Uterus (tissue), 3 donors: ENCODE measurements at regions not wholly inside any gene's neighbourhood (a gene's known extent, or its start where the extent isn't known, plus 50 kb on each side); places are given as distances from the start of the nearest gene placed in this dataset.

Experiments used
- DNase-seq, 2 donors: peaks; one replicate each; pipeline ENCODE4 v3.0.0-alpha.2; 2019 to 2020
- H3K27ac ChIP-seq, 2 donors: fragments of 200-600 bp; sonication (generic); 1 replicate in 1 of 2; 2 replicates in 1 of 2; pipeline ENCODE4 v1.5.1; 2016 to 2018
- H3K27me3 ChIP-seq, 2 donors: fragments of 200-600 bp; sonication (generic); one replicate each; pipeline ENCODE4 v1.5.1; 2018 to 2019; ENCODE audit warnings: control low read depth in 1 of 2
- H3K36me3 ChIP-seq, 2 donors: fragments of 200-600 bp; sonication (generic); one replicate each; pipeline ENCODE4 v1.5.1; 2019; ENCODE audit warnings: control low read depth in 1 of 2
- H3K4me1 ChIP-seq, 2 donors: fragments of 200-600 bp; sonication (generic); one replicate each; pipeline ENCODE4 v1.5.1; 2018 to 2019; ENCODE audit warnings: control low read depth in 1 of 2
- H3K4me3 ChIP-seq, 2 donors: fragments of 200-600 bp; sonication (generic); 1 replicate in 1 of 2; 2 replicates in 1 of 2; pipeline ENCODE4 v1.5.1; 2018 to 2019; ENCODE audit warnings: mild to moderate bottlenecking in 1 of 2
- H3K9me3 ChIP-seq, 2 donors: fragments of 200-600 bp; sonication (generic); one replicate each; pipeline ENCODE4 v1.5.1; 2019; ENCODE audit warnings: control low read depth in 1 of 2
- POLR2A ChIP-seq, 2 donors: fragments of 450-650 bp; IDR thresholded peaks; one replicate each; pipeline ENCODE4 v1.6.1; 2016; ENCODE audit warnings: antibody characterized with exemption in 2 of 2, mild to moderate bottlenecking in 1 of 2, moderate library complexity in 1 of 2
- intact Hi-C: fragments of 100-400 bp; cut with DNase I; formaldehyde crosslinking; loops from one replicate; pipeline ENCODE4 v1.15.1; 2023; ENCODE audit warnings: low total_unique reads
- TF ChIP-seq, protein P1 (sequence below), 4 experiments: fragments of 200-600 bp in 2 of 4; fragments of 450-650 bp in 2 of 4; sonication (generic) in 2 of 4; IDR thresholded peaks; one replicate each; pipeline ENCODE4 v1.5.1; 2016 to 2019; ENCODE audit warnings: antibody characterized with exemption in 4 of 4, mild to moderate bottlenecking in 2 of 4, moderate library complexity in 1 of 4
- donor health status: DM: yes; HTN: yes; CAD: no.

DNA sequence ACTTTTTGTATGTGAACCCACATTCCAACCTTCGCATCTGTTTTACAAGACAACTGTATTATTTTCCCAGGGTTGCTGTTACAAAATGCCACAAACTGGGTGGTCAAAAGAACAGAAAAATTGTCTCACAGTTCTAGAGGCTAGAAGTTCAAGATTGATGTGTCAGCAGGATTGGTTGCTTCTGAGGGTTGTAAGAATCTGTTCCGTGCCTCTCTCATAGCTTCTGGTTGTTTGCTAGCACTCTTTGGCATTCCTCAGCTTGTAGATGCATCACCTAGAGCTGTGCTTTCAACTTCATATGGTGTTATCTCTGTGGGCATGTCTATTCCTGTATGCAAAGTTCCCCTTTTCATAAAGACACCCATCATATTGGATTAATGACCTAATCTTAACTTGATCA lies 1067.2 kb downstream of the EPHA7 start:
- Histone ChIP-seq H3K4me3 (no peak overlapping the region), H3K27ac (no peak overlapping the region), H3K9me3 (no peaks in the 10 kb centered on the region), H3K36me3 (no peaks in the 10 kb centered on the region), H3K4me1 (no peaks in the 10 kb centered on the region), H3K27me3 (no peaks in the 10 kb centered on the region)
- DNase-seq, result no peak
- intact Hi-C loops, result no loop called here
- TF ChIP-seq, protein P1, sequence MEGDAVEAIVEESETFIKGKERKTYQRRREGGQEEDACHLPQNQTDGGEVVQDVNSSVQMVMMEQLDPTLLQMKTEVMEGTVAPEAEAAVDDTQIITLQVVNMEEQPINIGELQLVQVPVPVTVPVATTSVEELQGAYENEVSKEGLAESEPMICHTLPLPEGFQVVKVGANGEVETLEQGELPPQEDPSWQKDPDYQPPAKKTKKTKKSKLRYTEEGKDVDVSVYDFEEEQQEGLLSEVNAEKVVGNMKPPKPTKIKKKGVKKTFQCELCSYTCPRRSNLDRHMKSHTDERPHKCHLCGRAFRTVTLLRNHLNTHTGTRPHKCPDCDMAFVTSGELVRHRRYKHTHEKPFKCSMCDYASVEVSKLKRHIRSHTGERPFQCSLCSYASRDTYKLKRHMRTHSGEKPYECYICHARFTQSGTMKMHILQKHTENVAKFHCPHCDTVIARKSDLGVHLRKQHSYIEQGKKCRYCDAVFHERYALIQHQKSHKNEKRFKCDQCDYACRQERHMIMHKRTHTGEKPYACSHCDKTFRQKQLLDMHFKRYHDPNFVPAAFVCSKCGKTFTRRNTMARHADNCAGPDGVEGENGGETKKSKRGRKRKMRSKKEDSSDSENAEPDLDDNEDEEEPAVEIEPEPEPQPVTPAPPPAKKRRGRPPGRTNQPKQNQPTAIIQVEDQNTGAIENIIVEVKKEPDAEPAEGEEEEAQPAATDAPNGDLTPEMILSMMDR (IDR thresholded peaks at IDR 0.05), result no peak
- no peak for TF ChIP-seq POLR2A (IDR thresholded peaks at IDR 0.05)

DNA sequence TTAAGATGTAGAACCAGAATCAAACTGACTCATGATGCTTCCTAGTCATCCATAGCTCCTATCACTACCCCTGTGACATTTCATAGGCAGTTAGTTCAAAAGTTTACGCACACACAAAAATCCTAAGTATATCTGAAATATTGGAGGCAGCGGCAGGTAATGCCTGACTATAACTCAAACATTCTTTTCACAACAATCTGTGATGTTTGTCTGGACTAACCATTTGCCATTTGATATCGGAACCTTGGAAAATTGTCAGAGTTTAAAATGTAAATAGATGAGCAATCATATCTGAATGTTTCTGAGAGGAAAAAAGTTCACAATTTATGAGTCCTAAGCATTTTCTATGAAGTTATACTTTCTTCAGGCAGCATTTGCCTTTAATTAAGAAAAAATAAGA lies 1078.2 kb downstream of the EPHA7 start:
- H3K4me3 ChIP-seq, result no peak overlapping the region
- intact Hi-C loops, result no loop called here
- H3K27ac ChIP-seq, result no peak overlapping the region
- no peak for TF ChIP-seq POLR2A (IDR thresholded peaks at IDR 0.05)
- TF ChIP-seq, protein P1 (IDR thresholded peaks at IDR 0.05), result no peak
- H3K36me3 ChIP-seq, result peaks cover 0 to 4% of the 10 kb centered on the region in 2 donors
- no peaks in the 10 kb centered on the region for H3K27me3 ChIP-seq
- no peak for DNase-seq
- no peaks in the 10 kb centered on the region for H3K4me1 ChIP-seq
- no peaks in the 10 kb centered on the region for H3K9me3 ChIP-seq

DNA sequence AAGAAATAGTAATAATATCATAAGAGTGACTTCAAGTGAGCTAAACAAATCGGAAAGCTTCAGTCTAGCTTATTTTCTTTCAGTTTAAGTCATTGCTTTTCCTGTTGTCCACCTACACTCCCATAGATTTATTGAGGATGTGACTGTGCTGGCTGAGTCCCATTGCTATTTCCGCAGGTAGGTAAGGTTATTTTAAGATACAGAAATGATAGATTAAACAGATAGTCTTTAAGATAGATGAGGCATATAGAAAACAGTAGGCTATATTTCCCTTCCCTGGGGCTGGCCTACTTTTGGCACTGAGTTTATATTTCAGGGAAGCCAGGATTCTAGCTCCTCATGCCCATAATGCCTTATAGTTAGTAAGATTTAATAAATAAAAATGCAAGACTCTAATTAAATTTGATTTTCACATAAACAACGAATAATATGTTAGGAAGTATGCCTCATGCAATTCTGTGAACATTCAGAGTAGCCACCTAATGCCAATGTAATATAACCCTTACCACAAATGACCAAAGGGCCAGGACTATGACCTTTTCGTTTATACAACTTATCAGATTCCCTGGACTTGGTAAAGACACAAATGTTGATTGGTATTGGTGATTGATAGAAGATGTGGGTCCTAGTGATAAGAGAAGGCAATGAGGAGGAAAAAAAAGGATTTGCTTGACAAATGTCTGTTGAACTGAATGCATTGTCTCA lies 1079.3 kb downstream of the EPHA7 start:
- TF ChIP-seq, protein P1 (IDR thresholded peaks at IDR 0.05), result no peak
- DNase-seq, result no peak
- H3K36me3 ChIP-seq, result no peaks in the 10 kb centered on the region
- no peak overlapping the region for H3K4me3 ChIP-seq
- intact Hi-C loops, result no loop called here
- no peak overlapping the region for H3K27ac ChIP-seq
- H3K4me1 ChIP-seq, result no peaks in the 10 kb centered on the region
- no peaks in the 10 kb centered on the region for H3K27me3 ChIP-seq
- H3K9me3 ChIP-seq, result no peaks in the 10 kb centered on the region

DNA sequence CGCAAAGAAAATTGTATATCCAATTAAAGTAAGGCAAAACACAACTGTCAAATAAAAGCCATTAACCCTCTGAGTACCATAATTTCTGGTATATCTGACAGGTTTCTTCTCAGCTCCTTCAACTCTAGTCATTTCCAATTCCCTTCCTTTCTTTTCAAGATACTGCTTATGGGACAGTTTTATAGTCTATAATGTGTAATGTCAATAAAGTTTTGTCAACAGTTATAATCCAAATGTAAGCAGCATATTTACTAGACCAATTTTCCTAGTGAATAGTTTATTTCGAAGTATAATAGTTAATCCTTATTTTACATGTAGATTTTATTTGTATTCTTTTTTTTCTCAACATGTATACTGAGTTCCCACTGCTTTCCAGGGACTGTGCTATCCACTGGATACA lies 1081.8 kb downstream of the EPHA7 start:
- intact Hi-C loops, result no loop called here
- Histone ChIP-seq H3K36me3 (no peaks in the 10 kb centered on the region), H3K4me3 (no peak overlapping the region), H3K27ac (no peak overlapping the region), H3K9me3 (no peaks in the 10 kb centered on the region), H3K27me3 (no peaks in the 10 kb centered on the region), H3K4me1 (no peaks in the 10 kb centered on the region)
- TF ChIP-seq, protein P1 (IDR thresholded peaks at IDR 0.05), result no peak
- no peak for TF ChIP-seq POLR2A (IDR thresholded peaks at IDR 0.05)
- no peak for DNase-seq

DNA sequence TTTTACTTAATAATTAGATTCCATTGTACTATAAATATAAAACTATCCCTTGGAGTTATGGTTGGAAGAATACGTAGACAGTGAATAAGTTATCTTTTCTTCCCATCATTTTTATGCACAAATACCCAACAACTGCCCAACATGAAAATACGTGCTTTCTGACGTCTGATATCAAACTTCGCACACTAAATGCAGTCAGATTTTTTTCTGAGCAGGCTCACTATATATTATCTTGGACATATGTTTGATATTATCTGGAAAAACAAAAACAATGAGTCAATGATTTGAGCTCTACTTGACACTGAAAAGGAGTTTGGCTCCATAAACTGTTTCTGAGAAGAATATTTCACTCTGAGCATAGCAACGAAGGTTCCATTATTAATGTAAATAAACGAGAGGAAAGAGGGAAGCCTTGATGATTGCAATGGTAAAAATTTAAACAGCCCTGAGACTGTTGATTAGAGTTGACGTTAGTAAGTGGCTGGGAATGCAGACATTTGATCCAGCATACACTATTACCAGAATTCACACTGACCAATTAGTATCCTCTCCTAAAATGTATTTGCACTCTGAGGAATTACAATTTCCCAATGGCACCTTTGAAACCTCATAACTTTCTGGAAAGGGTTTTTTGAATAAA lies 1090.0 kb downstream of the EPHA7 start:
- no peak for DNase-seq
- H3K4me3 ChIP-seq, result no peak overlapping the region
- intact Hi-C loops, result no loop called here
- no peaks in the 10 kb centered on the region for H3K9me3 ChIP-seq
- H3K36me3 ChIP-seq, result no peaks in the 10 kb centered on the region
- no peaks in the 10 kb centered on the region for H3K4me1 ChIP-seq
- no peak for TF ChIP-seq POLR2A (IDR thresholded peaks at IDR 0.05)
- TF ChIP-seq, protein P1 (IDR thresholded peaks at IDR 0.05), result no peak
- H3K27me3 ChIP-seq, result no peaks in the 10 kb centered on the region
- H3K27ac ChIP-seq, result no peak overlapping the region
